Body of pancreas (tissue), 4 donors: ENCODE measurements at regions not wholly inside any gene's neighbourhood (a gene's known extent, or its start where the extent isn't known, plus 50 kb on each side); places are given as distances from the start of the nearest gene placed in this dataset.

Source experiments
- ATAC-seq: fragments of 150-250 bp; one replicate; pipeline ENCODE4 v1.9.1; 2016
- DNase-seq, 4 donors: peaks; one replicate each; pipeline ENCODE4 v3.0.0-alpha.2; 2019
- H3K27ac ChIP-seq, 4 donors: fragments of 200-600 bp; sonication (generic); 1 replicate in 3 of 4; 2 replicates in 1 of 4; pipeline versions ENCODE4 v1.5.1 to v1.6.1; 2016 to 2019; ENCODE audit warnings: mild to moderate bottlenecking in 1 of 4, mixed read lengths in 1 of 4, moderate library complexity in 1 of 4
- H3K27me3 ChIP-seq, 2 donors: fragments of 200-600 bp; sonication (generic); one replicate each; pipeline ENCODE4 v1.6.0; 2016; ENCODE audit warnings: mild to moderate bottlenecking in 1 of 2
- H3K36me3 ChIP-seq, 2 donors: fragments of 200-600 bp; sonication (generic); replicated peaks in 1 of 2; 2 replicates each; pipeline ENCODE4 v1.5.1; 2016; ENCODE audit warnings: low read depth in 2 of 2; ENCODE audit not compliant: insufficient read depth in 1 of 2
- H3K4me1 ChIP-seq: fragments of 200-600 bp; sonication (generic); one replicate; pipeline ENCODE4 v1.6.0; 2016
- H3K4me3 ChIP-seq, 2 donors: fragments of 200-600 bp; sonication (generic); 1 replicate in 1 of 2; 2 replicates in 1 of 2; pipeline ENCODE4 v1.5.1; 2016 to 2019
- H3K9me3 ChIP-seq, 3 donors: fragments of 200-600 bp; sonication (generic); 1 replicate in 2 of 3; 2 replicates in 1 of 3; pipeline ENCODE4 v1.5.1; 2016
- POLR2A ChIP-seq, 3 donors: fragments of 450-650 bp; IDR thresholded peaks; one replicate each; pipeline ENCODE4 v1.6.1; 2016; ENCODE audit warnings: antibody characterized with exemption in 3 of 3, mild to moderate bottlenecking in 2 of 3
- WGBS, 2 donors: methylation state at CpG; one replicate each; pipeline ENCODE4 v1.1.5; 2017; 5-methylcytosine and 5-hydroxymethylcytosine counted together
- intact Hi-C: fragments of 100-400 bp; cut with DNase I; formaldehyde crosslinking; loops from one replicate; pipeline ENCODE4 v1.15.1; 2023
- TF ChIP-seq, protein P1 (sequence below), 7 experiments: fragments of 450-650 bp in 4 of 7; fragments of 200-600 bp in 3 of 7; sonication (generic) in 3 of 7; IDR thresholded peaks; one replicate each; pipeline ENCODE4 v1.5.1; 2016 to 2019; ENCODE audit warnings: antibody characterized with exemption in 7 of 7

DNA sequence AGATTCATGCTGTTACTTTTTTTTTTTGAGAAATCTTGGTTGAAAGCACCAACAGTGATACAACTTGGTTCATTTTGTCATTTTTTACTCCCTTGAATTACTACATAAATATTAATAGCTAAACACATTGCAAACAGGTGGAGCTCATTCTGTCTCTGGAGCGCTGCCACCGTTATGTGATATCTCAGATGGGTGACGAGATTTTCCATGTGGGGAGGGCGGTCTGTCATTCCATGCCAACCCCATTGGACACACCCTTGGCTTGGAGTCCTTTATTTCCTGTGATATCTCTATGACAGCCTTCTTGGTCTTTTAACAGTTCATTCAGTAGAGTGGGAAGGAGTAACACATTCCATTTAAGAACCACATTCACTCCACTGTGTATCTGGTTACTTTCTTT lies 794.8 kb downstream of the SATB2 start:
- intact Hi-C loops, result no loop called here
- DNase-seq (no peak), ATAC-seq (no peak)
- H3K4me3 ChIP-seq, result no peak overlapping the region
- TF ChIP-seq POLR2A (IDR thresholded peaks at IDR 0.05), result no peak
- TF ChIP-seq, protein P1, sequence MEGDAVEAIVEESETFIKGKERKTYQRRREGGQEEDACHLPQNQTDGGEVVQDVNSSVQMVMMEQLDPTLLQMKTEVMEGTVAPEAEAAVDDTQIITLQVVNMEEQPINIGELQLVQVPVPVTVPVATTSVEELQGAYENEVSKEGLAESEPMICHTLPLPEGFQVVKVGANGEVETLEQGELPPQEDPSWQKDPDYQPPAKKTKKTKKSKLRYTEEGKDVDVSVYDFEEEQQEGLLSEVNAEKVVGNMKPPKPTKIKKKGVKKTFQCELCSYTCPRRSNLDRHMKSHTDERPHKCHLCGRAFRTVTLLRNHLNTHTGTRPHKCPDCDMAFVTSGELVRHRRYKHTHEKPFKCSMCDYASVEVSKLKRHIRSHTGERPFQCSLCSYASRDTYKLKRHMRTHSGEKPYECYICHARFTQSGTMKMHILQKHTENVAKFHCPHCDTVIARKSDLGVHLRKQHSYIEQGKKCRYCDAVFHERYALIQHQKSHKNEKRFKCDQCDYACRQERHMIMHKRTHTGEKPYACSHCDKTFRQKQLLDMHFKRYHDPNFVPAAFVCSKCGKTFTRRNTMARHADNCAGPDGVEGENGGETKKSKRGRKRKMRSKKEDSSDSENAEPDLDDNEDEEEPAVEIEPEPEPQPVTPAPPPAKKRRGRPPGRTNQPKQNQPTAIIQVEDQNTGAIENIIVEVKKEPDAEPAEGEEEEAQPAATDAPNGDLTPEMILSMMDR (IDR thresholded peaks at IDR 0.05), result no peak
- H3K9me3 ChIP-seq, result no peaks in the 10 kb centered on the region
- WGBS, 2 donors, result 68 to 71% methylated on average over 4 of the region's 4 CpGs
- no peak overlapping the region for H3K27ac ChIP-seq
- H3K36me3 ChIP-seq, result no peaks in the 10 kb centered on the region
- no peaks in the 10 kb centered on the region for H3K4me1 ChIP-seq
- no peaks in the 10 kb centered on the region for H3K27me3 ChIP-seq

DNA sequence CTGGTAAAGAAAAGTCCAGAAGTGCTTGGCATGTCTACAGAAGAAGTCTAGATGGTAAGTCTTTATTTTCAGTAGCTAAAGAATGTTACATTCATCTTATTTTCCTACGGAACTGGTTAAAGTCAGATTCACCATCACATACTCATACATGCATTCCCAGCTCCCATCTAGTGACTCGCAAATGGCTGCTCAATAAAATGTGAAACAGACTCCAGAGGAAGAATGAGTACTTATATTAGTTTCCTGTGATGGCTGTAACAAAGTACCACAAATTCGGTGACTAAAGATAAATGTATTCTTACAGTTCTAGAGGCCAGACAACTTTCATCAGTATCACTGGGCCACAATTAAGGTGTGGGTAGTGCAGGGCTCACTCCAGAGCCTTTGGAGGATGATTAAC lies 797.2 kb downstream of the SATB2 start:
- no peak for ATAC-seq
- 66 to 68% methylated on average over 3 of the region's 3 CpGs for WGBS, 2 donors
- TF ChIP-seq POLR2A (IDR thresholded peaks at IDR 0.05), result no peak
- TF ChIP-seq, protein P1 (IDR thresholded peaks at IDR 0.05), result no peak

DNA sequence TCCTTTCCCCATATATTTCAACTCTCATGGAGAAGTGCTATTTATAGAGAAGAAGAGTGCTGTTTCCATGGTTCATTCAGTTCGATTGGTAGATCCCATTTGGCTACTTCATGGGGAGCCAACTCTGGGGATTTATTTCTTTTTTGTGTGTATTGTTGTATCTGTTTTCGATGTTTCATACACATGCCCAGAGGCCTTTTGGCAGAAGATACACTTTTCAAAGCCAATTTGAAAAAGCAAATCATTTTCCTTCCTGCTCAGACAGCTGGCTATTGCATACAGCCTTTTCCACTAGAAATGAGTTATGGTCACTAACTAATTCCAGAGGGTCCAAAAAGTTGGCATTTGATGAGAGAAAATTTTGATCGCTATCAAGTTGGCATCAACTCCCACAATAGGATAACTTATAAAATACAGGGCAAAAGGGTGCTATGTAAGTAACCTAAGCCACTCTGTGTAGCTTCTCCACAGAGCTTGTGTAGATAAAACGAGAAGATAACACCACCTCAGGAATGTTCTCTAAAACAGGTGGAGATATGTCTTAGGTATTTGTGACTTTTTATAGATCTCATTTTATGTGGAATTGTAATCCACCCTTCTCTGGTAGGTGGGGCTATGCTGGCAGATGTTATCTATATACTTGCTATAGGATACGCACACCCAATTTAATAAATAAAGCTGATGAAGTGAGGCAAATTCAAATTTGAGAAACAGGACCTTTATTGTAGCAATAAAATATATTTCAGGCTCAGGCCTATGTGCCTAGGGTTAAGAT lies 798.5 kb downstream of the SATB2 start:
- no peak for DNase-seq
- ATAC-seq, result no peak
- Histone ChIP-seq H3K27me3 (no peaks in the 10 kb centered on the region), H3K27ac (no peak overlapping the region), H3K9me3 (no peaks in the 10 kb centered on the region), H3K4me1 (no peaks in the 10 kb centered on the region), H3K36me3 (no peaks in the 10 kb centered on the region), H3K4me3 (no peak overlapping the region)
- WGBS, 2 donors, result 59 to 69% methylated on average over 5 of the region's 5 CpGs
- TF ChIP-seq, protein P1 (IDR thresholded peaks at IDR 0.05), result no peak
- no peak for TF ChIP-seq POLR2A (IDR thresholded peaks at IDR 0.05)
- intact Hi-C loops, result no loop called here

More for the DNA sequence above, 797.2 kb downstream of the SATB2 start:
- Histone ChIP-seq H3K4me3 (no peak overlapping the region), H3K9me3 (no peaks in the 10 kb centered on the region), H3K4me1 (no peaks in the 10 kb centered on the region), H3K27me3 (no peaks in the 10 kb centered on the region), H3K36me3 (no peaks in the 10 kb centered on the region), H3K27ac (no peak overlapping the region)
- DNase-seq, result no peak
- intact Hi-C loops, result no loop called here

DNA sequence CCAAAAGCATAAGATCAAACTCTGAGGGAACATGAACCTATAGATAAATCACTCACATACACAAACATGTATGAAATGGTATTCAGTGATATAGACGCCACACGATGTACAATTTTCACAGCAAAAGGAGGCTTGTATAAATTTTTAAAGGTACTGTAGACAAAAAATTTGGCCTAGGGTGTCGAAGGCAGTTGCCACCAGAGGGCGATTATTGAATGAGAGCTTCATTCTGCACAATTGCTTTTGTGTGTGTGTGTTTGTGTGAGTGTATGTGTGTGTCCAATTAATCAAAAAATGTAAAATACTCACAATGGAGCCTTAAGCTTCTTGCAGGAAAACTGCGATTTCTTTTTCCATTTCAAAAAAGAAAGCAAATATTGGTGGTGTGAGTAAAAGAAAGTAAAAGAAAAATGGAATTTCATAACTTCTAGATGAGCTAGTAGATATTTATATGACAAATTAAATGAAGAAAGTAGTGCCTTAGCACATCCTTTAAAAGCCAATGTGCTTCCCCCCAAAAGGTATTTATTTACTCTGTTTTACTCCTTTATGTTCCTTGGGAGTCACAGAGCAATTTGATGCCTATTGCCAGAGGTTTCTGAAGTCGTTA lies 800.1 kb downstream of the SATB2 start:
- H3K36me3 ChIP-seq, result no peaks in the 10 kb centered on the region
- H3K27ac ChIP-seq, result no peak overlapping the region
- DNase-seq (peak in 1 of 4 donors; percentile 11), ATAC-seq (no peak)
- H3K27me3 ChIP-seq, result no peaks in the 10 kb centered on the region
- no peak overlapping the region for H3K4me3 ChIP-seq
- H3K9me3 ChIP-seq, result no peaks in the 10 kb centered on the region
- H3K4me1 ChIP-seq, result no peaks in the 10 kb centered on the region
- TF ChIP-seq POLR2A (IDR thresholded peaks at IDR 0.05), result no peak
- TF ChIP-seq, protein P1 (IDR thresholded peaks at IDR 0.05), result peak in 4 of 7 experiments; percentile 12 to 28 (median 20)
- intact Hi-C loops, result no loop called here
- 21 to 25% methylated on average over 6 of the region's 6 CpGs for WGBS, 2 donors
